ENCODE measurements at regions not wholly inside any gene's neighbourhood (a gene's known extent, or its start where the extent isn't known, plus 50 kb on each side); places are given as distances from the start of the nearest gene placed in this dataset.
"Not testable (repeated sequence)": the region's sequence is repeated elsewhere in the genome, so short reads cannot be mapped to it uniquely, and the experiment has no call there.

DNA sequence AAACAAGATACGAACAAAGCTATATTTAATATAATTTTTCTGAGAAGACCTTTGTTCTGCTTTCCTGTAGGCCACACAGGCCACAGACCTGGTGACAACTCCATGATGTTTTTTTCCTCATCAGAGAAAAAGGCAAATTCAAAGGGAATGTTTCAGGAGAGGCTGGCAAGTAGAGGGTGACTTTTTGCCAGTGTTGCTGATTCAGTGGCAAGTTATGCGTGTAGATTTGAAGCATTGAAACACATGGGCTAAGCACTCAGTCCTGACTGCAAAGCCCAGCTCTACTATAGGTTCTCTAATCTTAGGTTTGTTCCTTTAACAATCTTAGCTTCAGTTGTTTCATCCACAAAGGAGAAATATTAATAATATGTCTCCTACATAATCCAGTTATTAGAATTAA lies 499.8 kb downstream of the SUCLG1 start:
- DNase-seq, result no peak

- no peak for DNase-seq
These were observed 502.1 kb downstream of the SUCLG1 start for GRCh38 chr2:83956991-83957390.

DNA sequence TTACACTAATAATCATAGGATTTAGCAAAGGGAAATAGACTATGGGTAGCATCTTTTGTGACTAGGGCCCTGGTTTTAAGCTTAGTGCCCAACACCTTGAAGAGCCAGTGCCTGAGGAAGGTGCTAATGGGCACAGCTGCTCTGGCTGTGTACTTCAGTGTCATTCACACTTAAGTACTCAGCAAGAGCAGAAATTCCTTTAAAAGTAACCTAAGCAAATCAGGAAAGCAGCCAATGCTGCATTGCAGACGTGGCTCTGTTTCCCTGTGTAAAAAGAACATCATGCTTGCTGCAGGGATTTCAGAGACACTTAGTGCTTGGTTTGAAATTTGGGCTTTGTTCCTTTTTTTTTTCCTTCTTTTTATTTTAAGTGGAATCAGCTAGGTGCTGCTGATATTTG lies 505.4 kb downstream of the SUCLG1 start:
- no peak for DNase-seq

GRCh38 chr2:83951378-83951947 lies 507.6 kb downstream of the SUCLG1 start:
- DNase-seq, result no peak

DNA sequence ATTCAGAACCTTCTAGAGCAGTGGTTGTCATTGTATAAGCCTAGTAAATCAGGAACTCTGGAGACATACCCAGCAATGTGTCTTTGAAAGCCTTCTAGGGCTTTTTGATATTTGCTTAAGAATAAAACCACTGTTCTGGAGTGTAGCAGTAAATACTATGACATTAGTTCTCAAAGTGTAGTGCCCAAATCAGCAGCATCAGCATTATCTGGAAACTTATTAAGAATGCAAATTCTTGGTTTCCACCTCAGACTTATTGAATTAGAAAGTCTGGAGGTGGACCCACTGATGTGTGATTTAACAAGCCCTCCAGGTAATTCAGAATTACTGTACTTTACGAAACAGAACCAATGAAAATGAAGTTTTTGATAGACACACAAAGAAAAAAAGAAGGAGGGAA lies 509.7 kb downstream of the SUCLG1 start:
- no peak for DNase-seq

- no peak for DNase-seq
These were observed 514.9 kb downstream of the SUCLG1 start for GRCh38 chr2:83944191-83944590.

GRCh38 chr2:83943265-83943664 lies 515.8 kb downstream of the SUCLG1 start:
- DNase-seq, result no peak

DNA sequence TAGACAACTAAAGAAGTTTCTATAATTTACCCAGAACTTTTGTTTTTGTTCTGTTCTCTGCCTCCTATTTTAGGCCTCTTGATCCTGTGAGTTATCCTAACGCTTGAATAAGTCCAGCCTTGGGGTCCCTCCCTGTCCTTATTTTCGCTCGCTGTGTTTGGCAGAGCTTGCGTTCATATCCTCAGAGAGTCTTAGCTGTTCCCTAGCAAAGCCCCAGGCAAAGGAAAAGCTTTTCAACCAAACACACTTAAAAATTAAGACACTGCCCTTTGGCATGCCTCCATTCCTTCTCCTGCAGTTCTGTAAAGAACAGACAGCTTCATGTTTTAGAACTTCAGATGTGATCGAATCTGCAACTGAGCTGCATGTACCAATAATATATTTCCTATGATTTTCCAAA lies 517.2 kb downstream of the SUCLG1 start:
- DNase-seq, result no peak

DNA sequence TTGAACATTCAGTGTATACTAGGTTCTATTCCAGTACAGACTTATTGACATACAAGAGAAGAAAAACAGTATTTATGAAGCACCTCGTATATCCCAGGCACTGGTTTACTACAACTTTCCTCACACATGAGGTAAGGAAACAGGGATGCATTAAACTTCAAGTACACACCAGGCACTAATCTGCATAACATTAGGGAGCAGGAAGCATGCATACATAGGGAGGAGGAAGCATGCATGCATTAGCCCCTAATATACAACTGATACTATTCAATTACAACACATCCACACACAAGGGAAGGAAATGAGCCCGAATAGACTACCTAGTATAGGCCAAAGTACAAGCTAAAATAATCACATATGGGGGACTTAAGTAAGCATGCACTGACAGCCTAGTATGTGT lies 525.3 kb downstream of the SUCLG1 start:
- no peak for DNase-seq

DNA sequence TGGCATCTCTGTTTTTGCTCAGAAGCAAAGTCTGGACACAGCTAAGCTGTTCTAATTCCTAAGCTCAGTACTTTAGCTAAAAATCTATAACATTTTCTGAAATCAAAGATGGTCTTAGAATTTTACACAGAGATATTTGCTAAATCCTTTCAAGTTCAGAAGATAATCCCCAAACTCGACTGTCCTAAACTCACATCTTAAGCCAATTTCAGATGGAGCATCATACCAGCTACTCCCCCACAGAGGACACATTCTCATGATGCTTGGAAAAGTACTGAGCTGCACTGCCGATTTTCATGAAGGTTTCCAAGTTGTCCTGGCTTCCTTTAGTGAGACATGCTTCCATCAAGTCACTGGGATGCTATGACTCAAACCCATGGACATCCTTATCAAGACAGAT lies 535.5 kb downstream of the SUCLG1 start:
- DNase-seq, result no peak

GRCh38 chr2:83916559-83916958 lies 542.5 kb downstream of the SUCLG1 start:
- no peak for DNase-seq

DNA sequence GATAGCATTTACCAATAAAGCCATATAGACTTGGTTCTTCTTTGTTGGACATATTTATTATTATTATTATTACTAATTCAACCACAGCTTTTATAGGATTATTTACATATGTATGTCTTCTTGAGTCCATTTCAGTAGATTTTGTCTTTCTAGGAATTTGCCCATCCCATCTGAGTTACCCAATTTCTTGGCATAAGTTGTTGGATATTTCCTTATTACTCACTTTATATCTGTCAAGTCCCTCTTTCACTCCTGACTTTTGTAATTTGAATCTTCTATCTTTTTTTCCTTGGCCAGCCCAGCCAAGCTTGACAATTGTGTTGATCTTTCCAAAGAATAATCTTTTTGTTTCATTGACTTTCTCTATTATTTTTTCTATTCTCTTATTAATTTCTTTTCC lies 543.7 kb downstream of the SUCLG1 start:
- DNase-seq, result no peak

DNA sequence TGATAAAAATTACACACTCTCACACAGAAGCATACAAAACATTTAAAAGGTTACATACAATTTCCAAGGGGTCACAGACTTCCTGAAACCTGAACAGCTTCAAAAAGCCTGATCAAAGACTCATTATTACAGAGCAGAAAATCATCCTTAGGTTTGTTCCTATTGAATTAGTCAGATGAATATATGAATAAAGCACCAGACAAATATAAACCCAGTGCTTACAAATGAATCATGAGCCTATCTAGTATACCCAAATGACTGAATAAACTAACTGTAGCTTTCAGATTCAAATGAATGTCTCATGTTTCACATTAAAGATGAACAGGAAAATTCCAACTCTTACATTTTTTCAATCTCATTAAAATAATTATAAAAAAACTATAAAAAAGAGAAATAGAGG lies 550.3 kb downstream of the SUCLG1 start:
- DNase-seq, result no peak

DNA sequence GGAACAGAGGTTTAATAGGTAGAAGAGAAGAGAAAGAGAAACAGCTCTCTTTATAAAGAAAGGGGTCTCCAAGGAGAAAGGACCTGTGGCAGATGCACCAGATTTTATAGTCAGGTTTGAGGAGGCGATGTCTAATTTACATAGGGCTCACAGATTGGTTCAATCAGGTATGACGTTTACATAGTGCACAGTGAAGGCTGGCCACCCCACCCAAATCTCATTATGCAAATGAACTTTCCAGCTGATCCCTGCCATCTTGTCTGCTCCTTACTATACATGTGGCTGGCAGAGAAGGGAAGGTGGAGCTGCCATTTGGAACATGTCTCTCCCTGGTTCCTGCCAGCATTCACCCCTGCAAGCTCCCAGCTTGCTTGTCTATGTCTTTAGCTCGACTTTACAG lies 557.8 kb downstream of the SUCLG1 start:
- no peak for DNase-seq

- no peak for DNase-seq
These were observed 558.2 kb downstream of the SUCLG1 start for GRCh38 chr2:83900862-83901261.

- DNase-seq, result no peak
These were observed 559.8 kb downstream of the SUCLG1 start for GRCh38 chr2:83899271-83899670.

DNA sequence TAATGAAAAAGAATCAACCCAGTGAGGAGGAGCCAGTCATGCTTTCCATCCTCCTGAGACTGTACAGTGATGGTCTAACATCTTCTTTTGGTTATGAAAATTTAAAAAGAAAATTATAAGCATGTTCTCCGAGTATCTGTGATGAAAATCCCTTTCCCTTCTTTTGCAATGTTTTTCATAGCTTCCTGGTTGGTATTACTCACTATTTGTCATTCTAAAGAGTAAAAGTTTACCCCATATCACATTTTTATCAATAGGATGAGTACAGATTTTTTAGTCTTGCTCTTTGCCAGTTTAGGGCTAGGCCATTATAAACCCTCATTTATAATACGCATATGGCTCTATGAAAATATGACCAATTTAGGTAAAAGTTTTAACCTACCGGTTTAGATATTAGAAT lies 564.1 kb downstream of the SUCLG1 start:
- DNase-seq, result no peak

DNA sequence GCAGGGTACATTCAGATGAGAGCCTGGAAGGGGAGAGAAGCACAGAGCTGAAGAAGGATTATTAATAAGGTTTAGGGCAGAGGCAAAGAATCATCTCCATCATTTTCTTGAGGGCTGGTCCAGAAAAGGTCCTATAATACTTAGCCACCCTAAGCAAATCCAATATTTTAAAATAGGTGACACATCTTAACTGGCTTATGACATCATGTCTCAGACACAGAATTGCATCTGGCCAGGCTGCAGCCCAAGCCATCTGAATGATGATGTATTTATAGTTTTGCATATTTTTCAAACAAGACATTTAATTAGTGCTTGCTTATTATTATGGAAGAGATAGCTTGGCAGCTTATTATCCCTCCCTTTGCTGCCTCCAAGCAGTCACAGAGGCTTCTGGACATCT lies 571.3 kb downstream of the SUCLG1 start:
- DNase-seq, result no peak

DNA sequence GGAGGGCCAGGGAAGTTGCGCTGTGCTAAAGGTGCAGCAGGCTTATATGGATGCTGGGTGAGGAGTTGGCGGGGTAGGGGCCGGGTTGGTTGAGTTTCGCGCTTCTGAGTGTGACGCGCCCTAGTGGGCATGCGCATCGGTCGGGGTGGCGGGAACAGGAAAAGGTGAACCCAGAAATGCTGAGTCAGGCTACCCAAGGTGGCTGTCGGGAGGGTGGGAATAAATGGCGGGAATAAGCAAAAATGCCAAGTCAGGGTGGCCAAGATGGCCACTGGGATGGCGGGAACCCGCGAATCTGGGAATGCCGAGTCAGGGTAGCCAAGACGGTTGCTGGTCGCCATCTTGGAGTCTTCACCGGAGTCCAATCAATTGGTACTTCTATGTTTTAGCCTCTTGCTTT lies 580.0 kb downstream of the SUCLG1 start:
- no peak for DNase-seq

DNA sequence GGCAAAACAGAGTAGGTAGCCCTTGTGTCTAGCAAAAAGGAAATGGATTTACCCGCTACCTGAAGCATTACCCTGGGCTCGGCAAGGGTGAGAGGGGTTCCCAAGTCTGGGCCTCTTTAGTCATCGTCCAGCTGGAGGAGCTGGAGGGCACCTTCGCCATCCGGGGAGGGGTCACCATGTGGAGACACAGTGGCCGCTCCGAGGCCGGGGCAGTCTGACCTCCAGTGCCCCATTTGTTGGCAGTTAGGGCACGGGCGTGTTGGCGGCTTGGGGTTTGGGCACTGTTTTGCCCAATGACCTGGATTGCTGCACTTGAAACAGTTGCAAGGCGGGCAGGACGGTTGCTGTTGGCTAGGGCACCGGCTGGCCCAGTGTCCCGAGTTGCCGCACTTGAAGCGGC lies 581.8 kb downstream of the SUCLG1 start:
- not testable (repeated sequence) for DNase-seq

- DNase-seq, result no peak
These were observed 584.2 kb downstream of the SUCLG1 start for GRCh38 chr2:83874712-83875430.

DNA sequence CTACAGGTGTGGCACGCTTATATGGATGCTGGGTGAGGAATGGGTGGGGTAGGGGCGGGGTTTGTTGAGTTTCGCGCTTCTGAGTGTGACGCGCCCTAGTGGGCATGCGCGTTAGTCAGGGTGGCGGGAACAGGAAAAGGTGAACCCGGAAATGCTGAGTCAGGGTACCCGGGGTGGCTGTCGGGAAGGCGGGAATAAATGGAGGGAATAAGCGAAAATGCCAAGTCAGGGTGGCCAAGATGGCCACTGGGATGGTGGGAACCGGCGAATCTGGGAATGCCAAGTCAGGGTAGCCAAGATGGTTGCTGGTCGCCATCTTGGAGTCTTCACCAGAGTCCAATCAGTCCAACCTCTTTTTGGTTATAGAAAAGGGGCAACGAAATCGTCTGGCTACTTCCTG lies 585.0 kb downstream of the SUCLG1 start:
- DNase-seq, result no peak

- no peak for DNase-seq
These were observed 586.0 kb downstream of the SUCLG1 start for GRCh38 chr2:83873110-83873509.

- DNase-seq, result no peak
These were observed 592.9 kb downstream of the SUCLG1 start for GRCh38 chr2:83866211-83866610.

- DNase-seq, result no peak
These were observed 596.5 kb downstream of the SUCLG1 start for GRCh38 chr2:83862600-83862999.

All from NCI-H187 treated with DMSO at 0.1 percent for 48 hours (cell line).